Activated B cell treated with CpG ODN at 0.5 μM for 24 hours (primary cell): ENCODE measurements at regions not wholly inside any gene's neighbourhood (a gene's known extent, or its start where the extent isn't known, plus 50 kb on each side); places are given as distances from the start of the nearest gene placed in this dataset.

Source experiments
- ATAC-seq: fragments of 200-7000 bp; cut with Tn5 transposase; one replicate; pipeline ENCODE4 v1.10.0; 2021; ENCODE audit warnings: low read depth, mild to moderate bottlenecking, moderate library complexity
- CTCF ChIA-PET: fragments of 350-600 bp; sonication (Branson Sonifier 250); formaldehyde crosslinking; loops from one replicate; lab custom pipeline; 2021; ENCODE audit warnings: antibody characterized with exemption; lab: Charles Lee
- POLR2A ChIA-PET: fragments of 350-600 bp; sonication (Branson Sonifier 250); formaldehyde crosslinking; loops from one replicate; lab custom pipeline; 2021; ENCODE audit warnings: antibody characterized with exemption; lab: Charles Lee
- DNase-seq: peaks from one replicate; pipeline ENCODE4 v3.0.0; 2022
- H3K27ac Mint-ChIP-seq: one replicate; pipeline ENCODE4 v1.8.0; 2020; ENCODE audit warnings: mixed read lengths
- H3K27me3 Mint-ChIP-seq: one replicate; pipeline ENCODE4 v1.8.0; 2021; ENCODE audit warnings: mixed read lengths
- H3K36me3 Mint-ChIP-seq: one replicate; pipeline ENCODE4 v1.8.0; 2021; ENCODE audit warnings: low read depth, mixed read lengths
- H3K4me1 Mint-ChIP-seq: one replicate; pipeline ENCODE4 v1.8.0; 2021; ENCODE audit warnings: mixed read lengths
- H3K4me3 Mint-ChIP-seq: one replicate; pipeline ENCODE4 v1.8.0; 2020; ENCODE audit warnings: mild to moderate bottlenecking, mixed read lengths
- H3K9me3 Mint-ChIP-seq: one replicate; pipeline ENCODE4 v1.8.0; 2020; ENCODE audit warnings: mixed read lengths
- CTCF ChIP-seq: fragments of 200-600 bp; IDR thresholded peaks from one replicate; pipeline ENCODE4 v1.8.0; 2022; ENCODE audit warnings: antibody characterized with exemption, mild to moderate bottlenecking
- intact Hi-C: fragments of 100-400 bp; cut with micrococcal nuclease; formaldehyde crosslinking; loops from one replicate; pipeline ENCODE4 v1.15.1; 2024

- Mint-ChIP-seq H3K27me3 (no peaks in the 10 kb centered on the region), H3K27ac (no peak overlapping the region), H3K4me3 (no peak overlapping the region), H3K36me3 (no peaks in the 10 kb centered on the region), H3K4me1 (no peaks in the 10 kb centered on the region), H3K9me3 (peaks cover 5% of the 10 kb centered on the region)
- ATAC-seq (no peak), DNase-seq (no peak)
- CTCF ChIA-PET = no interaction called here
- intact Hi-C loops = no loop called here
- no peak for TF ChIP-seq CTCF
- POLR2A ChIA-PET = no interaction called here
These were observed 344.3 kb upstream of the ID4 start for GRCh38 chr6:19492636-19493405.

GRCh38 chr6:19501737-19502245 is 335.4 kb upstream of the ID4 start:
- ATAC-seq = no peak
- peaks cover 15% of the 10 kb centered on the region for H3K9me3 Mint-ChIP-seq
- H3K36me3 Mint-ChIP-seq = no peaks in the 10 kb centered on the region
- CTCF ChIA-PET = no interaction called here
- H3K27ac Mint-ChIP-seq = no peak overlapping the region
- no peak overlapping the region for H3K4me3 Mint-ChIP-seq
- TF ChIP-seq CTCF = no peak
- no peaks in the 10 kb centered on the region for H3K4me1 Mint-ChIP-seq
- no peaks in the 10 kb centered on the region for H3K27me3 Mint-ChIP-seq
- intact Hi-C loops = no loop called here
- no peak for DNase-seq
- POLR2A ChIA-PET = no interaction called here

- no peak for TF ChIP-seq CTCF
- Mint-ChIP-seq H3K27me3 (no peaks in the 10 kb centered on the region), H3K36me3 (no peaks in the 10 kb centered on the region), H3K27ac (no peak overlapping the region), H3K4me1 (no peaks in the 10 kb centered on the region), H3K4me3 (no peak overlapping the region), H3K9me3 (peaks cover 16% of the 10 kb centered on the region)
- POLR2A ChIA-PET = no interaction called here
- CTCF ChIA-PET = no interaction called here
- DNase-seq (no peak), ATAC-seq (no peak)
- intact Hi-C loops = no loop called here
These were observed 334.9 kb upstream of the ID4 start for GRCh38 chr6:19502301-19502700.

GRCh38 chr6:19515939-19516338 is 321.2 kb upstream of the ID4 start:
- no peaks in the 10 kb centered on the region for H3K4me1 Mint-ChIP-seq
- H3K27me3 Mint-ChIP-seq = no peaks in the 10 kb centered on the region
- no peak for ATAC-seq
- H3K4me3 Mint-ChIP-seq = no peak overlapping the region
- H3K27ac Mint-ChIP-seq = no peak overlapping the region
- ChIA-PET POLR2A (no interaction called here), CTCF (no interaction called here)
- peaks cover 33% of the 10 kb centered on the region for H3K9me3 Mint-ChIP-seq
- no peak for DNase-seq
- TF ChIP-seq CTCF = no peak
- intact Hi-C loops = no loop called here
- no peaks in the 10 kb centered on the region for H3K36me3 Mint-ChIP-seq

GRCh38 chr6:19519941-19520340 is 317.2 kb upstream of the ID4 start:
- CTCF ChIA-PET = no interaction called here
- no peak for DNase-seq
- peaks cover 24% of the 10 kb centered on the region for H3K9me3 Mint-ChIP-seq
- no peak for ATAC-seq
- no peak overlapping the region for H3K27ac Mint-ChIP-seq
- no peaks in the 10 kb centered on the region for H3K36me3 Mint-ChIP-seq
- POLR2A ChIA-PET = no interaction called here
- no peaks in the 10 kb centered on the region for H3K27me3 Mint-ChIP-seq
- intact Hi-C loops = no loop called here
- TF ChIP-seq CTCF = no peak
- H3K4me1 Mint-ChIP-seq = no peaks in the 10 kb centered on the region
- H3K4me3 Mint-ChIP-seq = no peak overlapping the region
